Amniotic epithelial cell (primary cell): ENCODE measurements at regions not wholly inside any gene's neighbourhood (a gene's known extent, or its start where the extent isn't known, plus 50 kb on each side); places are given as distances from the start of the nearest gene placed in this dataset.

Experiments used
- DNase-seq: peaks from one replicate; pipeline ENCODE4 v3.0.0-alpha.2; 2010; ENCODE audit warnings: low read depth

GRCh38 chr7:96638669-96639068, 71.0 kb downstream of the SEM1 start:
- no peak for DNase-seq

- DNase-seq: no peak
Measured at GRCh38 chr7:96637522-96637921, 72.1 kb downstream of the SEM1 start.

GRCh38 chr7:96636979-96637378, 72.7 kb downstream of the SEM1 start:
- no peak for DNase-seq

GRCh38 chr7:96636342-96636860, 73.2 kb downstream of the SEM1 start:
- DNase-seq: no peak

GRCh38 chr7:96629884-96630283, 79.8 kb downstream of the SEM1 start:
- no peak for DNase-seq

GRCh38 chr7:96624954-96625353, 84.7 kb downstream of the SEM1 start:
- DNase-seq: no peak

- DNase-seq: no peak
Measured at GRCh38 chr7:96621932-96622331, 87.7 kb downstream of the SEM1 start.

GRCh38 chr7:96614154-96614867, 95.3 kb downstream of the SEM1 start:
- DNase-seq: no peak

- no peak for DNase-seq
Measured at GRCh38 chr7:96612034-96612433, 97.6 kb downstream of the SEM1 start.

GRCh38 chr7:96605045-96605716, 104.5 kb downstream of the SEM1 start:
- DNase-seq: no peak

- no peak for DNase-seq
Measured at GRCh38 chr7:96599288-96599936, 110.2 kb downstream of the SEM1 start.

GRCh38 chr7:96598421-96598820, 111.2 kb downstream of the SEM1 start:
- DNase-seq: no peak

- no peak for DNase-seq
Measured at GRCh38 chr7:96596120-96596826, 113.4 kb downstream of the SEM1 start.

- no peak for DNase-seq
Measured at GRCh38 chr7:96591900-96592676, 117.6 kb downstream of the SEM1 start.

GRCh38 chr7:96591159-96591899, 118.3 kb downstream of the SEM1 start:
- no peak for DNase-seq

GRCh38 chr7:96589038-96589437, 120.6 kb downstream of the SEM1 start:
- DNase-seq: no peak

GRCh38 chr7:96579119-96579518, 130.5 kb downstream of the SEM1 start:
- DNase-seq: no peak

GRCh38 chr7:96578606-96579005, 131.0 kb downstream of the SEM1 start:
- DNase-seq: no peak

- no peak for DNase-seq
Measured at GRCh38 chr7:96563409-96563808, 146.2 kb downstream of the SEM1 start.

GRCh38 chr7:96562966-96563365, 146.7 kb downstream of the SEM1 start:
- DNase-seq: no peak

GRCh38 chr7:96562458-96562857, 147.2 kb downstream of the SEM1 start:
- DNase-seq: no peak
